ENCODE measurements at regions not wholly inside any gene's neighbourhood (a gene's known extent, or its start where the extent isn't known, plus 50 kb on each side); places are given as distances from the start of the nearest gene placed in this dataset.

DNA sequence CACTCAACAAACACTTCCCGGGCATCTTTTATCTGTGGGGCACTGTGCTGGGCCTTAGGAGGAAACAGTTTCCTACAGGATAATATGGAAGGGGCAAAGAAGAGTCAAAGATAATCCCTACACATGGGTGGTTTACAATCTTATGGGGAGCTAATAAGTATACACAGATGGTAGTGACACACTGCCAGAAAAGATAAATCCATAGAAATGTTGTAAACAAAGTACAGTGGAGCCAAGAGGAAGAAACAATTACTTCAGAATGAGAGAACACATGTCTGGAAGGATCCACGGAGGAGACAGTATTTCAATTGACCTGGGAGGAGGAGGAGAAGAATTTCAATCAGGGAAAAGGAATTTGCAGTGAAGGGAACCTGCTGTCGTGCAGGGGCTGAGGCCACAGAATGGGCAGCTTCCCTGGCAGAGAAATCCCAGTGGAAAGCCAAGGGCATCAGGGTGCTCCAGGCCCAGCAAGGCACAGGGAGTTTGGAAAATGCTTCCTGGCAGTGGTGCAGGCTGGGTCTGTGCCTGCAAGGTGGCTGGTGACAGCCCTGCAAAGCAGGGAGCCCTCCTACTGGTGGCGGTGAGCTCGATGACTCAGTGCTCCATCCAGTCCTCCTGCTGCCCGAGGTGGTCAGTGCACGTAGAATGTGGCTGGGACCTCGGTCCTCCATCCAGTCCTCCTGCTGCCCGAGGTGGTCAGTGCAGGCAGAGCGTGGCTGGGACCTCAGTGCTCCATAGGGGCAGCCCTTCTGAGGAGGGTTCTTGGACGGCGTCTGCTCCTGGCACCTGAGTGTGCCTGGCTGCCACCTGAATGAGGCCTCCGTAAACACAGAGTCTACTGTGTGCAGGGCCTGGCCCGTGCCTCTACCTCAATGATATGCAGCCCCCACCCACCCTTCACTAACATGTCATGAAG is 444.3 kb upstream of the B3GAT1 start:
- TF ChIP-seq, protein P1, sequence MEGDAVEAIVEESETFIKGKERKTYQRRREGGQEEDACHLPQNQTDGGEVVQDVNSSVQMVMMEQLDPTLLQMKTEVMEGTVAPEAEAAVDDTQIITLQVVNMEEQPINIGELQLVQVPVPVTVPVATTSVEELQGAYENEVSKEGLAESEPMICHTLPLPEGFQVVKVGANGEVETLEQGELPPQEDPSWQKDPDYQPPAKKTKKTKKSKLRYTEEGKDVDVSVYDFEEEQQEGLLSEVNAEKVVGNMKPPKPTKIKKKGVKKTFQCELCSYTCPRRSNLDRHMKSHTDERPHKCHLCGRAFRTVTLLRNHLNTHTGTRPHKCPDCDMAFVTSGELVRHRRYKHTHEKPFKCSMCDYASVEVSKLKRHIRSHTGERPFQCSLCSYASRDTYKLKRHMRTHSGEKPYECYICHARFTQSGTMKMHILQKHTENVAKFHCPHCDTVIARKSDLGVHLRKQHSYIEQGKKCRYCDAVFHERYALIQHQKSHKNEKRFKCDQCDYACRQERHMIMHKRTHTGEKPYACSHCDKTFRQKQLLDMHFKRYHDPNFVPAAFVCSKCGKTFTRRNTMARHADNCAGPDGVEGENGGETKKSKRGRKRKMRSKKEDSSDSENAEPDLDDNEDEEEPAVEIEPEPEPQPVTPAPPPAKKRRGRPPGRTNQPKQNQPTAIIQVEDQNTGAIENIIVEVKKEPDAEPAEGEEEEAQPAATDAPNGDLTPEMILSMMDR (IDR thresholded peaks at IDR 0.05) = no peak
- no peak for TF ChIP-seq POLR2A (IDR thresholded peaks at IDR 0.05; ENCODE audit: low read depth)

Measured in esophagus muscularis mucosa (tissue), 3 donors.